Stimulated activated CD8-positive, alpha-beta memory T cell treated with anti-CD3 and anti-CD28 coated beads, Interleukin-2, amount 100 ng/mL, for 1 hour (primary cell): ENCODE measurements at regions not wholly inside any gene's neighbourhood (a gene's known extent, or its start where the extent isn't known, plus 50 kb on each side); places are given as distances from the start of the nearest gene placed in this dataset.

Experiments
- DNase-seq, 2 donors: peaks; one replicate each; pipeline ENCODE4 v3.0.0-alpha.2; 2020; ENCODE audit warnings: low read depth in 2 of 2

GRCh38 chr5:168031614-168032013, 259.8 kb upstream of the WWC1 start:
- no peak for DNase-seq

GRCh38 chr5:168039039-168039438, 252.4 kb upstream of the WWC1 start:
- DNase-seq: no peak

DNA sequence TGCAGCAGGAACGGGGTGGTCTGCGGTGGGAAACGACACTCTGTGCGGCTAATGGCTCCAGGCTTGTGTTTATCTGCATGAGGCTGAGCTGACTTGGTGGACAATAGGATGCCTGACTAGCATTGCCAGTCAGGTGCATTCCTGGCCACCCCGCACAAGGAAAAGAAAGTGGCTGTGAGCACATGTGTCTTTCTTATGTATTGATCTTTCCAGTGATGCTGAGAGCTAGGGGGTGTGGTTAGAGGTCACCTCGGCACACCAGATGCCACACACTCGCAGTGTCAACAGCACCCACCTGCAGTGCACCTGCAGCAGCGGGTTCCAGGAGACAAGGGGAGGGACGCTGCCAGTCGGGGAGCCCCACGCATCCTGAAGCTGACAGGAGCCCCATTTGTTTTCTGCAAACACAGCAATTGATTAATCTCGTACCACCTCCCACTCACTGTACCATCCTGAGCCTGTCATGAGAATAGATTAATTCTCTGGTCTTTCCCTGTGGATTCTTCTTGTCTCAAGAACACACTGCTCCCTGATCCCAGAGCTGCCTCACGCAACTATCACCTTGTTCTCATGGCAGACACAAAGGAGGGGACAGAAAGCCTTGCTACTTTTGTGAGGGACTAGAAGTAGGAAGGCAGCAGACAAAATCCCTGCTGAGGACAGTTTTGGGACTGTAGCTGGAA, 251.7 kb upstream of the WWC1 start:
- no peak for DNase-seq

- DNase-seq: no peak
These were observed 249.9 kb upstream of the WWC1 start for GRCh38 chr5:168041583-168041982.

DNA sequence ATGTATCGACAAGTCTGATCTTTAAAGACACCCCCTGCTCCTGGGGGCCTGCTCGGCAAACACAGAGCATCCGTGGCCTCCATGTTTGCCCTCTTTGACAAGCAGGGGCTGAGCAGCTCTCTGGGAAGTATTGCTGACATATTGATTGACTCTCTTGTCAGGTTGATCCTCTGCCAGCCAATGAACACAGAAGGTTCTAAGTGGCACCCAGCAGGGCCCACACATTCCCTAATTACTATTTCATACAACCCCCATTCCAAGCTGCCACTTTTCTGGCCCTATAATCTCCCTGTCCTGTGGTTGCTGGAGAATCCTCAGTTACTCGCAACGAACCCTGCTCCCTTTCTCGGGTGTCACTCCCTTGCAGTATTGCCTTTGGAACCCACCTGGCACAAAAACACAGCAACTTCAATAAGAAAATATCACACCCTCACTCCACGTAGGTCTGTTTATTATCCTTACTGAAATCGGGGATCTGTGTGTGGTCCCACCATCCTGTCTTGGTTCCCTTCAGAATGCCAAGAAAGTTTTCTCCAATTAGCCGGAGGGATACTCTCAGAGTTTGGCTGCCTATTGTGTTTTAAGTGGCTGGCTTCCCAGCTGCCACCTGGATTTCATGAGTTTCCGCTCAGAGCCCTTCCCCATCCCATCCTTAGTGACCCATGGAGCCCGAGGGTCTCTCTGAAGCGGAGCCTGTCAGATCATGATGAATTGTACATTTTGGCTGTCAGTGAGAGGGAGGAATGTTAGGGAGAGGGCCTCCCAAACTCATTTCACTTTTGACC, 249.0 kb upstream of the WWC1 start:
- no peak for DNase-seq

GRCh38 chr5:168046163-168046562, 245.3 kb upstream of the WWC1 start:
- no peak for DNase-seq

DNA sequence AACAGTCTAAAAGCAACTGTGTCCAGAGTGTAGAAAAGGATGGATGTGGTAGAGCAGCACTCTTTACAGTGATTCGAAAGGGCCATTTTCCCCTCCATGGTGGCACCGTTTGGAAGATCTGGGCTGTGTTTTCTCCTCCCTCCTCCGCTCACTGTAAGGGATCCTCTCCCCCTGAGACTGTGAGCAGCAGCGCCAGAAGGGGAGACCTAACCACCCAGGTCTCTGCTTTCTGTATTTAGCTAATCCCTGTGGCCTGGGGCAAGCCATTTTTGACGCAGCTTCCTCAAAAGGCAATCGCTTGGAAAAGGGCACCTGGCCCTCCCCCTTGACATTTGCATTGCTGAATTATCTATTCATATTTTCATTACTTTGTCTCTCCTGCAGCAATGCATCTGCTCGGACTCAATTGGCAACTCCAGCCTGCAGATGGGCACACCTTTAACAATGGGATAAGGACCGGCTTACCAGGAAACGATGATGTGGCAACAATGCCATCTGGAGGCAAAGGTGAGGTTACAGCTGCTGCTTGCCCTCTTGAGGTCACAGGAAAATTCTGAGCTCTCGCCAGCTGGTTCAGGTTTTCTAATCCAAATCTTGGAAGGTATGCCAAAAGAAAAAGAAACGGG, 244.3 kb upstream of the WWC1 start:
- no peak for DNase-seq

- no peak for DNase-seq
These were observed 243.8 kb upstream of the WWC1 start for GRCh38 chr5:168047669-168048111.

DNA sequence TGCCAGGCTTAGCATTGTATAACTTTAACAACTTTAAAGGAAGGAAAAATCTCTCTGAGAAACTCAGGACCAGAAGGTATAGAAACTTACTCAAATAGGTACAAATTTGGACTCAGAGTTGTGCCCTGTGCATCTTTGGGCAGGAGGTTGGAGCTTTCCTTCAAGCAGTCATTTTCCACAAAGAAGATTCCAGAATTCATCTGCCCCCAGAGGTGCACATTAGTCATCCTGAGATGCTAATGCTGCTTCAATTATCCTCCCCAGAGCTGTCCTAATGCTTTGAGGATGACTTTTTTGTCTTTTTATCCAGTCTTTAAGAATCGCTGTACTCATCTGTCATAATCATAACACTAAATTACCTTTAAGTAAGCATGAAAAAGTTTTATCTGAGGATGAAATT, 243.0 kb upstream of the WWC1 start:
- no peak for DNase-seq

DNA sequence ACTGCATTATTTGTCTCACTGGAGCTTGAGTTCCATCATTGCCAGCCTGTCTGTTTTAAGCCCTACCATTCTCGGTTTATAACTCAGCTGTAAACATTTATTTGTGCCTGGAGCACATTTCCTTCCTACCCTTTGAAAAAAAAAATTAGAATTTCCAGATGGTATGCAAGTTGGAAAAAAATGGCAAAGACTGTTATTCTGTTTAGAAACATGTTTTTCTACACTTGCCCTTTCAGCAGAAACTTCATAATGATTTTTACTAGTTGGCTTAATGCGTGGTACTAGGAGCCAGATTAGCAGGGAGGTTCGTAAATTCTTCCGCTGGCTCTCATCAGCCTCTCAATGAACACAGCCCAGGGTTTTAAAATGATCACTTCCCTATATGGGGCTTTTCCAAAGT, 238.8 kb upstream of the WWC1 start:
- DNase-seq: no peak

- no peak for DNase-seq
These were observed 237.4 kb upstream of the WWC1 start for GRCh38 chr5:168054091-168054490.

DNA sequence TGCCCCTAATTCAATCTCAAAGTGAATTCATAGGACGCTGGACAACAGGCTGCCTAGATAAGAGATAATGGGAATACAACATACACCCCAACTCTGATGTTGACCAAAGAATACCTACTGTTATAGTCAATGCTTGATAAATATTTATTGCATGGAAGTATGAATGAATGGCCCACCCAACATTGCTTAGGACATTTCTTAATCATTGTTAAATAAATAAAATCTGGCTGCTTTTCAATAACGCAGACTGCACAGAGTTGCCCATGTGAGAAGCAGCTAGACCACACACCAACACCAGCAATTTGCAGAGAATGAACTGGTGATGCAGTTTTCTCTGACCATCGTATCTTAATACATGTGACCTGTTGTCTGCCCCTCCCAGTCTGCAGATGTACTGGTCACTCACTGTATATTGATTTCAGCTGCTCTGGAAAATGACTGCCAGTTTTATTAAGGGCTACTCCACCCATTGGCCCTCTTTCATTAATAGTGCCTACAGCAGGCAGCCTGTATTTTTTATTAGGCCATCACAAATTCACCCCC, 236.2 kb upstream of the WWC1 start:
- no peak for DNase-seq

- DNase-seq: no peak
These were observed 235.5 kb upstream of the WWC1 start for GRCh38 chr5:168055961-168056360.

- no peak for DNase-seq
These were observed 234.8 kb upstream of the WWC1 start for GRCh38 chr5:168056499-168057182.

GRCh38 chr5:168057905-168058304, 233.5 kb upstream of the WWC1 start:
- DNase-seq: no peak

- DNase-seq: no peak
These were observed 232.3 kb upstream of the WWC1 start for GRCh38 chr5:168059131-168059530.

DNA sequence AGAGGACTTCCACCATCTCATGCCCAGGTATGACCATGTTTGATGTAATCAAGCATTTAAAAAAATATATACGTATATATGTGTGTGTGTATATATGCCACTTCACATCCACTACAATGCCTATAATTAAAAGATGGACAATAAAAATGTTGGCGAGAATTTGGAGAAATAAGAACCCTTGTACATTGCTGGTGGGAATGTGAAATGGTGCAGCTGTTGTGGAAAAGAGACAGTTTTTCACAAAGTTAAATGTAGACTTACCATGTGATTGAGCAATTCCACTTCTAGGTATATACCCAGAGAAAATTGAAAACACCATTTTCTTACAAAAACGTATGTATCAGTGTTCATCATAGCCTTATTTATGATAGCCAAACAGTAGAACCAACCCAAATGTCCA, 229.2 kb upstream of the WWC1 start:
- DNase-seq: no peak

DNA sequence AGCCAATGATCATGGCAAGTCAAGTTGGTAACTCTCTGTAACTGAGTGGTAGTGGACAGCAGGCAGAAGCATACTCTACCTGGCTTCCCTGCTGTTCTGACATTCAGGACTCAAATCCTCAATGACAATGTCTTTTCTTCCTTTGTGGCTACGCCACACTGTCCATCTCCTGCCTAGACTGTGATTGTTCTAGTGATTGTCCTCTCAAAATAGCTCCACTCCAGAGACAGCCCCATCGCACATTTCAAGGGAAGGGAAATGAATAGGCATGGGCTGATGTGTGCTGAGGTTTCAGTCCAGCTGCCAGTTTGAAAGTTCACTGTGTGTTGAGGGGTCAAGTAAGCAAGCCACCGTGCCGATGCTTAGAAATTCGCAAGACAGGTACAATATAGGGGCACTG, 227.0 kb upstream of the WWC1 start:
- no peak for DNase-seq

DNA sequence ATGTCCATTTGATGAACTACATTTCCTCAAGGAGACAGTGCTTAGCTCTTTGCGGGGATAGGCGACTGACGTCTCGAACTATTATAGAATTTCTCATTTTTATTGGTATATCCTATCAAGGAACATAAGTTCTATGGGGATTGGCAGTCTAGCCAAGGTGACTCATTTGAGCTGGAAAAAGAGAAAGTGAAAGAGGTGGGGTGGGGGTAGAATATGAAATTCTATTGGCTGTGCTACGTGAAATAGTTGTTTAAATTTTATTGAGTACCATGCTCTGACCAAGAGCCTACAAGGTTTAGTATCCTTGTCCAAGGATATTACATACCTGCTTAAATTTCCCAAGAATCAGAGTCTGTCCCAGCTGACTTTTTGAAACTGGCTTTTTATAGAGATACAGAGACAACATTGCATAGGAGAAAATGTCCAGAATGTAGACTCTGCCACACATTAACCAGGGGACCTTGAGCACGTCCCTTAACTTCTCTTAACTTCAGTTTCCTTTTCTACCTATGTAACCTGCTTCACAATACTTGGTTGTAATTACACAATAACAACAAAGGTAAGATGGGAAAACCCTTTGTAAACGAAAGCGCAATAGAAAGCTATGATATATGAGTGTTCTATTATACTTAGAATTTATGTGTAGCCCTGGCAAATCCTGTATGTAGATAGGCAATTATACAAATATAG, 226.4 kb upstream of the WWC1 start:
- no peak for DNase-seq

DNA sequence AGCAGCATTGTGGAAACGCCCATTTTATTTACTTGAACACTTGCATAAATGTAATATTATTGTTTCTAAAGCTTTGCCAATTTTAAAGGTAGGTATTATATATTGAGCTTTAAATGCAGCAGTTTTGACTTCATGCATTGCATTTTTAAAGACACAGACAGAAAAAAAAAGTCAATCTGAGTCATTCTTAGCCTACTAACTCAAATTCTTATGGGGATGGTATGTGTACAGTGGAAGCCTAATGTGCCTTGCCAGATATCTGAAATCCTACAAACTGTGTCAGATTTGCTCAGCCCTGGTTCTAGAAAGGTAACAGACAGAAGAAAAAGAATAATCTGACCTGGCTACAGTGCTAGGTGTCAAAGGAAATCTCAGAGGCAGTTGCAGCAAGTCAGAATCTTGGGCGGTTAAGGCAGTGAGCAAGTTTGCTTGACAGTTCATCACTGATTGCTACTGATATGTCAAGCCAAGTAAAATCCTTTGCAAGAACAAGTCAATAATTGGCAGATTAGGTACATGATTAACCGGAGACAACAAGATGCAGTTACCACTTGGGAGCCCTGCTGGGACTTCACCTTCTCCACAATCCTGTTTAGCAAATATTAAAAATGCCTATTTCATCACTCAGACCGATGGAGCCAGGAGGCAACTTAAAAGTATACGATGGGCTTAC, 224.8 kb upstream of the WWC1 start:
- DNase-seq: no peak

DNA sequence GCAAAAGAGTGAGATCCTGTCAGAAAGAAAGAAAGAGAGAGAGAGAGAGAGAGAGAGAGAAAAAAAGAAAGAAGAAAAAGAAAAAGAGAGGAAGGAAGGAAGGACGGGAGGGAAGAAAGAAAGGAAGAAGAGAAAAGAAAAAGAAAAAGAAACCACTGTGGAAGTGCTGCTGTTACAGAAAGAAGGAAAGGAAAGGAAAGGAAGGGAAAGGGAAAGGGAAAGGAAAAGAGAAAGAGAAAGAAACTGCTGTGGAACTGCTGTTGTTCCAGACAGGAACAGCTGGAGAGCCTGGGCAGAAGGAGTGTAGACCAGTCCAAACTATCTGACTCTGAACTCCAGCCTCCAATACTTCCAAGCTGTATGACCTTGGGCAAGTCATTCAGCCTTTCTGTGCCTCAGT, 220.7 kb upstream of the WWC1 start:
- no peak for DNase-seq
